ENCODE measurements at regions not wholly inside any gene's neighbourhood (a gene's known extent, or its start where the extent isn't known, plus 50 kb on each side); places are given as distances from the start of the nearest gene placed in this dataset.

DNA sequence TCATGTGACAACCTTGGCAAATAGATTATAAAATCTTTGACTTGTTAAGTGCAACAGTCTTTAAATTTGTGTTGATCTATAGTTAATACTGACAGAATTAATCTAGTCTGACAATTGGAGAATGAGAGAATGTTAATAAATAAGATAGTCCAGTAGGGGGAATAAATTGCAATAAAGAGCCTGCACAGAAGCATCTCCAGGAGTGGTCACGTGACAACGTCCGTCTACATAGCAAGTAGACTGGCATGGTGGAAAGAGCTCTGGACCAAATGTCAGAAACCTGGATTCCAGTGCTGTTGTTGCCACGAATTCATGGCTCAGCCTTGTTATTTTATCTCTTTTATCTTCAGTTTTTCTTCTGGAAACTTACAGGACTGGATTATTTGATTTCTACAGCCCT is 436.5 kb downstream of the RAB28 start:
- Histone ChIP-seq H3K4me1 (no peaks in the 10 kb centered on the region), H3K9me3 (no peaks in the 10 kb centered on the region), H3K4me3 (no peak overlapping the region), H3K27ac (no peak overlapping the region), H3K27me3 (no peaks in the 10 kb centered on the region), H3K36me3 (no peaks in the 10 kb centered on the region)
- 73 to 76% methylated on average over 4 of the region's 4 CpGs for WGBS, 2 donors
- ATAC-seq (no peak), DNase-seq (no peak), FAIRE-seq (no peak)
- intact Hi-C loops (cut with DNase I) = no loop called here
- TF ChIP-seq, protein P1, sequence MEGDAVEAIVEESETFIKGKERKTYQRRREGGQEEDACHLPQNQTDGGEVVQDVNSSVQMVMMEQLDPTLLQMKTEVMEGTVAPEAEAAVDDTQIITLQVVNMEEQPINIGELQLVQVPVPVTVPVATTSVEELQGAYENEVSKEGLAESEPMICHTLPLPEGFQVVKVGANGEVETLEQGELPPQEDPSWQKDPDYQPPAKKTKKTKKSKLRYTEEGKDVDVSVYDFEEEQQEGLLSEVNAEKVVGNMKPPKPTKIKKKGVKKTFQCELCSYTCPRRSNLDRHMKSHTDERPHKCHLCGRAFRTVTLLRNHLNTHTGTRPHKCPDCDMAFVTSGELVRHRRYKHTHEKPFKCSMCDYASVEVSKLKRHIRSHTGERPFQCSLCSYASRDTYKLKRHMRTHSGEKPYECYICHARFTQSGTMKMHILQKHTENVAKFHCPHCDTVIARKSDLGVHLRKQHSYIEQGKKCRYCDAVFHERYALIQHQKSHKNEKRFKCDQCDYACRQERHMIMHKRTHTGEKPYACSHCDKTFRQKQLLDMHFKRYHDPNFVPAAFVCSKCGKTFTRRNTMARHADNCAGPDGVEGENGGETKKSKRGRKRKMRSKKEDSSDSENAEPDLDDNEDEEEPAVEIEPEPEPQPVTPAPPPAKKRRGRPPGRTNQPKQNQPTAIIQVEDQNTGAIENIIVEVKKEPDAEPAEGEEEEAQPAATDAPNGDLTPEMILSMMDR (IDR thresholded peaks at IDR 0.05) = no peak

DNA sequence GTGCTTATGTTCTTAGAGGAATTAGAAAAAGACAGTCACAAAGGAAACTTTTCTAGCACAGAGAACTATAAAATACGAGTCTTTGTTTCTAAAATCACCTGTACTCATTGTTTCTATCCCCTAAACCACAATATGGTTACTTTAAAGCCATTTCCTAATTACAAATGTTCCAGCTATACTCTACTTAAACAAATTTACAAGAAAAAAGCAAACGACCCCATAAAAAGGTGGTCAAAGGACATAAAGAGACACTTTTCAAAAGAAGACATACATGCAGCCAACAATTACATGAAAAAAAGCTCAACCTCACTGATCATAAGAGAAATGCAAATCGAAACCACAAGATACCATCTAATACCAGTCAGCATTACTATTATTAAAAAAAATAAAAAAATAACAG is 447.3 kb downstream of the RAB28 start:
- TF ChIP-seq, protein P1 (IDR thresholded peaks at IDR 0.05) = no peak
- intact Hi-C loops (cut with DNase I) = no loop called here
- Histone ChIP-seq H3K27me3 (no peaks in the 10 kb centered on the region), H3K27ac (no peak overlapping the region), H3K36me3 (no peaks in the 10 kb centered on the region), H3K9me3 (no peaks in the 10 kb centered on the region), H3K4me3 (no peak overlapping the region), H3K4me1 (no peaks in the 10 kb centered on the region)
- DNase-seq (no peak), FAIRE-seq (no peak), ATAC-seq (no peak)
- WGBS, 2 donors = 59 to 62% methylated on average over 3 of the region's 3 CpGs

DNA sequence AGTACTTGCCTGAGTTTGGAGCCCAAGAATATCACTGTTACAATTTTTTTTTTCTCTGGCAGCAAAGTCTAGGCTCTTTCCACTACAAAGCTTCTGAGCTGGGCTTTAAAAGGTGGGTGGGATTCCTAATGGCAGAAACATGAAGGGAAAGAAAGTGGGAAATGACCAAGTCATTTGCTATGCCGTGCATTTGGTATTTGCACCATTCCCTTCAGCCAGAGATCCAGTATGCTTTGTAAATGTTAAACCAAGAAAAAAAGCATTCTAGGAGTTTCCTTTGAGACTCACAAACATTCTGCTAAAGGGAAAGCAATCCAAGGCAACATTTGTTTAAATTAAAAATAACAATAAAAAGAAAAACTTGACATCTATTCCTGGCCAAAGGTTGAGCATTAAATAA is 451.2 kb downstream of the RAB28 start:
- ATAC-seq = no peak
- DNase-seq = no peak
- Histone ChIP-seq H3K27me3 (no peaks in the 10 kb centered on the region), H3K4me1 (no peaks in the 10 kb centered on the region), H3K27ac (no peak overlapping the region), H3K4me3 (no peak overlapping the region), H3K9me3 (no peaks in the 10 kb centered on the region), H3K36me3 (no peaks in the 10 kb centered on the region)
- TF ChIP-seq, protein P1 (IDR thresholded peaks at IDR 0.05) = no peak
- WGBS, 2 donors = 86 to 94% methylated on average over 1 of the region's 1 CpG
- FAIRE-seq = no peak
- intact Hi-C loops (cut with DNase I) = no loop called here

DNA sequence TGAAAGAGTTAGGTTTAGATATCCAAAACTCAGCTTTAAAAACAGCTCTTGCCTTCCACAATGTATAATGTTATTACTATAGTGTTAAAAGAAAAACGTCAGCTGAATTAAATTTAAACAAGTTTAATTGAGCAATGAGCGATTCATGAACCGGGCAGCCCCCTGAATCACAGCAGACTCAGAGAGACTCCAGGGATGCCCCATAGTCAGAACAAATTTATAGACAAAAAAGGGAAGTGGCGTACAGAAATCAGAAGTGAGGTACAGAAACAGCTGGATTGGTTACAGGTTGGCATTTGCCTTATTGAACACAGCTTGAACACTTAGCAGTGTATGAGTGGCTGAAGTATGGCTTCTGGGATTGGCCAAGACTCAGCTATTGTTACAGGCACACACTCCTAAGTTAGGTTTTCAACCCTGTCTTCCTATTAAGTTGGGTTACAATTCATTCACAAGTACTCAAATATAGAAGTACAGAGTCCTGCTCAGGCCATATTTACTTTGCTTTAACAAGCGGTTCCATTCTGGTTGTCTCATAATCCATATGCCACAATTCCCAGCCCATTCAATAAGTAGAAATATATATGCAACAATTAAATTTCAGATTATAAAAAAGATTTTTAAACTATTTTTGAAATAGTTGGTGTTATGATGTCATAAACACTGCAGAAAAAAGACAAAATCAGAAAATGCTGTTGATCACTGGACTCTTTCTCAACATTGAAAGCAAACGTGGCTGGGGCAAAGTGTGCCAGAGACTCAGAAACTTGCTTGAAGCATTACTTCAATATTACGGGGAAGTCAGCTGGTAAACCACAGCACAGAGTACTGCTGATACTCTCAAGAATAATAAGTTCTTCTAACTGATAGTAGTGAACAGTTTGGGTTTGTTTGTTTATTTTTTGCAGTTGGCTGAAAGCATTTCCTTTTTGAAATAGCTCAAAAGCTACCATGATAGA is 459.7 kb downstream of the RAB28 start:
- Histone ChIP-seq H3K4me3 (no peak overlapping the region), H3K36me3 (no peaks in the 10 kb centered on the region), H3K27me3 (no peaks in the 10 kb centered on the region), H3K4me1 (no peaks in the 10 kb centered on the region), H3K27ac (no peak overlapping the region), H3K9me3 (no peaks in the 10 kb centered on the region)
- ATAC-seq = no peak
- no peak for DNase-seq
- 68 to 75% methylated on average over 7 of the region's 7 CpGs for WGBS, 2 donors
- intact Hi-C loops (cut with DNase I) = no loop called here
- FAIRE-seq = no peak
- TF ChIP-seq, protein P1 (IDR thresholded peaks at IDR 0.05) = no peak

DNA sequence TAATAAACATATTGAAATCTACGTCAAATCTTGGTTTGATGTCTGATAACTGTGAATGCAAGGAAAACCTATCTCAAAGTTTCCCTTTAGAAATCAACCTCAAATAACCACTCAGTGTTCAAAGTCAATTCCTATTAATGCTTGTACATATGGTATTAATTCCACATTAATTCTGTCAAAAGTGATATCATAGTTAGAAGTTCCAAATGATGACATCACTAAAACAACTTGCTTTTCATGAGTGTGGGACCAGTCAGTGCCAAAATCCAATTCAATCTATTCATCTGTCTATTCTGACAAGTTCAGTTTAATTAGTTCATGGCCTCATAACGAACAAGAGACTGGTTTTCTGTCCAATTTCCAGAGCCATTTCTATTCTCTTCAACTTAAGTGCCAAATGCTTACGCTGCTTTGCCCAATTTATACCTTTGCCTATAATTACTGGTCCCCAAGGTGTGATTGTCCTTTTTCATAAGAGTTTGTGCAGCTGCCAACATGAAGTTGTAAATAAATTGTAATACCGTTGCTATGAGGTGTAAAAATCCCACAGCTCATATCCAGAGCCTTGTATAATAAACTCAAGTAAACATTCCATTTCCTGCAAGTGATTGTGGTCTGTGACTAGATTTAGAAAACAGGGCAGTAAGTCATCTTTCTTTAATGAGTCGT is 476.2 kb downstream of the RAB28 start:
- no peak for DNase-seq
- H3K36me3 ChIP-seq = no peaks in the 10 kb centered on the region
- no peak overlapping the region for H3K4me3 ChIP-seq
- 61 to 68% methylated on average over 5 of the region's 5 CpGs for WGBS, 2 donors
- no peak for FAIRE-seq
- no peaks in the 10 kb centered on the region for H3K4me1 ChIP-seq
- no peaks in the 10 kb centered on the region for H3K27me3 ChIP-seq
- H3K9me3 ChIP-seq = no peaks in the 10 kb centered on the region
- intact Hi-C loops (cut with DNase I) = no loop called here
- no peak for ATAC-seq
- H3K27ac ChIP-seq = no peak overlapping the region
- TF ChIP-seq, protein P1 (IDR thresholded peaks at IDR 0.05) = no peak

Data from pancreas (tissue), 10 donors.